Activated CD4-positive, alpha-beta memory T cell treated with anti-CD3 and anti-CD28 coated beads for 36 hours (primary cell): ENCODE measurements at regions not wholly inside any gene's neighbourhood (a gene's known extent, or its start where the extent isn't known, plus 50 kb on each side); places are given as distances from the start of the nearest gene placed in this dataset.
"Not testable (repeated sequence)": the region's sequence is repeated elsewhere in the genome, so short reads cannot be mapped to it uniquely, and the experiment has no call there.

Experiments
- CTCF ChIA-PET: fragments of 350-600 bp; sonication (Branson Sonifier 250); formaldehyde crosslinking; loops from one replicate; lab custom pipeline; 2021; ENCODE audit warnings: antibody characterized with exemption, inconsistent platforms; lab: Charles Lee
- POLR2A ChIA-PET: fragments of 350-600 bp; sonication (Branson Sonifier 250); formaldehyde crosslinking; loops from one replicate; lab custom pipeline; 2021; ENCODE audit warnings: antibody characterized with exemption; lab: Charles Lee
- DNase-seq: peaks from one replicate; pipeline ENCODE4 v3.0.0-alpha.2; 2020
- H3K27ac Mint-ChIP-seq: one replicate; pipeline ENCODE4 v1.8.0; 2021; ENCODE audit warnings: mixed read lengths
- H3K27me3 Mint-ChIP-seq: one replicate; pipeline ENCODE4 v1.8.0; 2021; ENCODE audit warnings: mixed read lengths
- H3K36me3 Mint-ChIP-seq: one replicate; pipeline ENCODE4 v1.8.0; 2021; ENCODE audit warnings: mixed read lengths
- H3K4me1 Mint-ChIP-seq: one replicate; pipeline ENCODE4 v1.8.0; 2021; ENCODE audit warnings: low read depth, mixed read lengths
- H3K4me3 Mint-ChIP-seq: one replicate; pipeline ENCODE4 v1.8.0; 2021; ENCODE audit warnings: mild to moderate bottlenecking, mixed read lengths
- H3K9me3 Mint-ChIP-seq: one replicate; pipeline ENCODE4 v1.8.0; 2021; ENCODE audit warnings: mixed read lengths
- intact Hi-C: fragments of 100-400 bp; cut with micrococcal nuclease; formaldehyde crosslinking; loops from one replicate; pipeline ENCODE4 v1.15.1; 2023

- no peaks in the 10 kb centered on the region for H3K36me3 Mint-ChIP-seq
- peaks cover under 1% of the 10 kb centered on the region for H3K4me1 Mint-ChIP-seq
- no peaks in the 10 kb centered on the region for H3K27me3 Mint-ChIP-seq
- no peak overlapping the region for H3K27ac Mint-ChIP-seq
- POLR2A ChIA-PET: no interaction called here
- H3K4me3 Mint-ChIP-seq: no peak overlapping the region
- intact Hi-C loops: no loop called here
- CTCF ChIA-PET: no interaction called here
- no peak for DNase-seq
- no peaks in the 10 kb centered on the region for H3K9me3 Mint-ChIP-seq
Observed at GRCh38 chr11:112343368-112344039, 82.8 kb upstream of the PLET1 start.

- ChIA-PET CTCF (no interaction called here), POLR2A (no interaction called here)
- Mint-ChIP-seq H3K27ac (no peak overlapping the region), H3K27me3 (no peaks in the 10 kb centered on the region), H3K4me1 (peaks cover 5% of the 10 kb centered on the region), H3K4me3 (no peak overlapping the region), H3K36me3 (no peaks in the 10 kb centered on the region), H3K9me3 (no peaks in the 10 kb centered on the region)
- no peak for DNase-seq
- intact Hi-C loops: no loop called here
Observed at GRCh38 chr11:112344040-112344413, 83.4 kb upstream of the PLET1 start.

DNA sequence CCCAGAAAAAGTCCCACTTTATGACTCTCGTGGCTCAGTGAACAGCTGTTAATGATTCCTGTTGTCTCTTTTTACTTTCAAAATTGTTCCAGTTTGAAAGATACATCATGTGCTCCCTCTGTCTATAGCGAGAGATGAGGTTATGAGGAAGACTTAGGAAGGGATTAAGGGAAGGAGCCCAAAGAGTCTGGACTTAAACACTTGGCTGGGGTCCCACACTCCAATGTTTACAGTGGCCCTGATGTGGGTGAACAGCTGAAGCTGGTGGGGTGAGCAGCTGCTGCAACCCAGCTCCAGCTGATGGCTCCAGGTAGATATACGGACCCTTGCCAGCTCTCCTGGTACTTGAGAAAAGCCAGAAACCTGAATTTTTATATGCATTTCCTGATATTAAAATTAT is 84.5 kb upstream of the PLET1 start:
- peaks cover 5% of the 10 kb centered on the region for H3K4me1 Mint-ChIP-seq
- no peaks in the 10 kb centered on the region for H3K36me3 Mint-ChIP-seq
- H3K4me3 Mint-ChIP-seq: no peak overlapping the region
- H3K9me3 Mint-ChIP-seq: no peaks in the 10 kb centered on the region
- H3K27ac Mint-ChIP-seq: no peak overlapping the region
- ChIA-PET POLR2A (no interaction called here), CTCF (interaction anchor here (1.5 kb wide), 1 partner anchor 211 kb away, joined by 3 read pairs; no protein-coding TSS in a partner anchor)
- no peak for DNase-seq
- H3K27me3 Mint-ChIP-seq: no peaks in the 10 kb centered on the region
- intact Hi-C loops: no loop called here

- Mint-ChIP-seq H3K36me3 (no peaks in the 10 kb centered on the region), H3K9me3 (no peaks in the 10 kb centered on the region), H3K4me1 (peaks cover 5% of the 10 kb centered on the region), H3K4me3 (no peak overlapping the region), H3K27ac (no peak overlapping the region), H3K27me3 (no peaks in the 10 kb centered on the region)
- intact Hi-C loops: no loop called here
- POLR2A ChIA-PET: no interaction called here
- CTCF ChIA-PET: interaction anchor here (0.7 to 1.5 kb wide), 2 partner anchors 65 to 210 kb away, joined by 3 to 4 read pairs; no protein-coding TSS in a partner anchor
- no peak for DNase-seq
Observed at GRCh38 chr11:112345706-112346105, 85.0 kb upstream of the PLET1 start.

- H3K27ac Mint-ChIP-seq: no peak overlapping the region
- DNase-seq: no peak
- H3K4me1 Mint-ChIP-seq: peaks cover 5% of the 10 kb centered on the region
- H3K36me3 Mint-ChIP-seq: no peaks in the 10 kb centered on the region
- H3K4me3 Mint-ChIP-seq: no peak overlapping the region
- ChIA-PET CTCF (interaction anchor here (0.7 kb wide), 1 partner anchor 66 kb away, joined by 4 read pairs; no protein-coding TSS in a partner anchor), POLR2A (no interaction called here)
- intact Hi-C loops: no loop called here
- no peaks in the 10 kb centered on the region for H3K27me3 Mint-ChIP-seq
- peaks cover 3% of the 10 kb centered on the region for H3K9me3 Mint-ChIP-seq
Observed at GRCh38 chr11:112346586-112346985, 85.9 kb upstream of the PLET1 start.

GRCh38 chr11:112348480-112349029 is 87.9 kb upstream of the PLET1 start:
- no peaks in the 10 kb centered on the region for H3K27me3 Mint-ChIP-seq
- POLR2A ChIA-PET: no interaction called here
- no peak for DNase-seq
- no peak overlapping the region for H3K4me3 Mint-ChIP-seq
- peaks cover 7% of the 10 kb centered on the region for H3K4me1 Mint-ChIP-seq
- H3K36me3 Mint-ChIP-seq: no peaks in the 10 kb centered on the region
- no peak overlapping the region for H3K27ac Mint-ChIP-seq
- CTCF ChIA-PET: no interaction called here
- intact Hi-C loops: no loop called here
- H3K9me3 Mint-ChIP-seq: peaks cover 3% of the 10 kb centered on the region

- H3K4me3 Mint-ChIP-seq, CTCF ChIA-PET, H3K9me3 Mint-ChIP-seq, H3K4me1 Mint-ChIP-seq, POLR2A ChIA-PET, DNase-seq, intact Hi-C loops, H3K27ac Mint-ChIP-seq, H3K27me3 Mint-ChIP-seq, H3K36me3 Mint-ChIP-seq: not testable (repeated sequence)
Observed at GRCh38 chr11:112351423-112351822, 90.8 kb upstream of the PLET1 start.

DNA sequence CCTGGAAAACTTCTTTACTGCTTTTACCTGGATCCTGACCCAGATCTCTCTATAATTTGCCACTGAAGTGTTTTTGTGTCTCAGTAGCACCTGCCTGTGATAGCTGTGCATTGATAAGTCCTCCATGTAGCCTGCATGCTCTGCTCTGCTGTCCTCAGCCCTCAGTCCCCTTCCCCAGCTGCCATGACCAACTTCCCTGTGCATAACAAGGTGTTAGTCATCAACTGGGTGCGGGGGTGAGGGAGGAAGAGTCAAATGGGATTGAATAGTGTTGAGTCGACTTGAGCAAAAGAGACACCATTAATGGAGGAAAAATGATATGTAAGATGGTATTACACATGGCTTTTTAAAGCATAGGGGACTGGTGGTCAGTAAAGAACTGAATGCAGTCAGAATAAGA is 92.2 kb upstream of the PLET1 start:
- no peaks in the 10 kb centered on the region for H3K27me3 Mint-ChIP-seq
- H3K36me3 Mint-ChIP-seq: no peaks in the 10 kb centered on the region
- intact Hi-C loops: no loop called here
- H3K4me3 Mint-ChIP-seq: no peak overlapping the region
- H3K27ac Mint-ChIP-seq: no peak overlapping the region
- DNase-seq: no peak
- H3K9me3 Mint-ChIP-seq: peaks cover 3% of the 10 kb centered on the region
- ChIA-PET POLR2A (no interaction called here), CTCF (no interaction called here)
- peaks cover 7% of the 10 kb centered on the region for H3K4me1 Mint-ChIP-seq

- no peaks in the 10 kb centered on the region for H3K36me3 Mint-ChIP-seq
- intact Hi-C loops: no loop called here
- DNase-seq: no peak
- H3K9me3 Mint-ChIP-seq: peaks cover 3% of the 10 kb centered on the region
- no peak overlapping the region for H3K27ac Mint-ChIP-seq
- ChIA-PET CTCF (interaction anchor here (1.5 to 2.3 kb wide), 2 partner anchors 73 to 201 kb away, joined by 8 to 9 read pairs; no protein-coding TSS in a partner anchor), POLR2A (no interaction called here)
- no peak overlapping the region for H3K4me3 Mint-ChIP-seq
- H3K4me1 Mint-ChIP-seq: peaks cover 2% of the 10 kb centered on the region
- no peaks in the 10 kb centered on the region for H3K27me3 Mint-ChIP-seq
Observed at GRCh38 chr11:112354364-112354763, 93.7 kb upstream of the PLET1 start.

GRCh38 chr11:112355726-112356125 is 95.1 kb upstream of the PLET1 start:
- H3K36me3 Mint-ChIP-seq: no peaks in the 10 kb centered on the region
- H3K4me1 Mint-ChIP-seq: peaks cover 2% of the 10 kb centered on the region
- intact Hi-C loops: no loop called here
- no peak for DNase-seq
- no peak overlapping the region for H3K27ac Mint-ChIP-seq
- no peaks in the 10 kb centered on the region for H3K27me3 Mint-ChIP-seq
- peaks cover 3% of the 10 kb centered on the region for H3K9me3 Mint-ChIP-seq
- ChIA-PET POLR2A (no interaction called here), CTCF (interaction anchor here (1.5 to 2.3 kb wide), 2 partner anchors 75 to 200 kb away, joined by 8 to 9 read pairs; no protein-coding TSS in a partner anchor)
- H3K4me3 Mint-ChIP-seq: no peak overlapping the region

- intact Hi-C loops: no loop called here
- H3K4me1 Mint-ChIP-seq: peaks cover 2% of the 10 kb centered on the region
- POLR2A ChIA-PET: no interaction called here
- H3K4me3 Mint-ChIP-seq: no peak overlapping the region
- no peak overlapping the region for H3K27ac Mint-ChIP-seq
- H3K9me3 Mint-ChIP-seq: no peaks in the 10 kb centered on the region
- DNase-seq: no peak
- H3K27me3 Mint-ChIP-seq: no peaks in the 10 kb centered on the region
- H3K36me3 Mint-ChIP-seq: no peaks in the 10 kb centered on the region
- CTCF ChIA-PET: no interaction called here
Observed at GRCh38 chr11:112357488-112357887, 96.8 kb upstream of the PLET1 start.

- POLR2A ChIA-PET: no interaction called here
- Mint-ChIP-seq H3K27me3 (no peaks in the 10 kb centered on the region), H3K4me1 (no peaks in the 10 kb centered on the region), H3K9me3 (no peaks in the 10 kb centered on the region), H3K27ac (no peak overlapping the region), H3K4me3 (no peak overlapping the region), H3K36me3 (no peaks in the 10 kb centered on the region)
- CTCF ChIA-PET: no interaction called here
- no peak for DNase-seq
- intact Hi-C loops: no loop called here
Observed at GRCh38 chr11:112361396-112361795, 100.7 kb upstream of the PLET1 start.

- Mint-ChIP-seq H3K27me3 (no peaks in the 10 kb centered on the region), H3K27ac (no peak overlapping the region), H3K9me3 (no peaks in the 10 kb centered on the region), H3K36me3 (no peaks in the 10 kb centered on the region), H3K4me1 (no peaks in the 10 kb centered on the region), H3K4me3 (no peak overlapping the region)
- intact Hi-C loops: no loop called here
- CTCF ChIA-PET: no interaction called here
- no peak for DNase-seq
- POLR2A ChIA-PET: no interaction called here
Observed at GRCh38 chr11:112363527-112363926, 102.9 kb upstream of the PLET1 start.
